Tibial nerve (tissue), 4 donors: ENCODE measurements at regions not wholly inside any gene's neighbourhood (a gene's known extent, or its start where the extent isn't known, plus 50 kb on each side); places are given as distances from the start of the nearest gene placed in this dataset.

Experiments
- EP300 ChIP-seq, 2 donors: sonication (generic); formaldehyde crosslinking; IDR thresholded peaks; one replicate each; pipeline ENCODE4 v1.6.1; 2017; ENCODE audit warnings: antibody characterized with exemption in 2 of 2, mild to moderate bottlenecking in 1 of 2
- POLR2A ChIP-seq, 2 donors: fragments of 450-650 bp; IDR thresholded peaks; one replicate each; pipeline ENCODE4 v1.6.1; 2017; ENCODE audit warnings: antibody characterized with exemption in 2 of 2, mild to moderate bottlenecking in 2 of 2, moderate library complexity in 2 of 2
- TF ChIP-seq, protein P1 (sequence below), 5 experiments: fragments of 200-600 bp in 3 of 5; fragments of 450-650 bp in 2 of 5; sonication (generic) in 3 of 5; IDR thresholded peaks; one replicate each; pipeline ENCODE4 v1.5.1; 2016 to 2019; ENCODE audit warnings: antibody characterized with exemption in 5 of 5, mild to moderate bottlenecking in 3 of 5, moderate library complexity in 2 of 5

GRCh38 chr15:79492065-79492464, 59.9 kb downstream of the MINAR1 start:
- TF ChIP-seq, protein P1, sequence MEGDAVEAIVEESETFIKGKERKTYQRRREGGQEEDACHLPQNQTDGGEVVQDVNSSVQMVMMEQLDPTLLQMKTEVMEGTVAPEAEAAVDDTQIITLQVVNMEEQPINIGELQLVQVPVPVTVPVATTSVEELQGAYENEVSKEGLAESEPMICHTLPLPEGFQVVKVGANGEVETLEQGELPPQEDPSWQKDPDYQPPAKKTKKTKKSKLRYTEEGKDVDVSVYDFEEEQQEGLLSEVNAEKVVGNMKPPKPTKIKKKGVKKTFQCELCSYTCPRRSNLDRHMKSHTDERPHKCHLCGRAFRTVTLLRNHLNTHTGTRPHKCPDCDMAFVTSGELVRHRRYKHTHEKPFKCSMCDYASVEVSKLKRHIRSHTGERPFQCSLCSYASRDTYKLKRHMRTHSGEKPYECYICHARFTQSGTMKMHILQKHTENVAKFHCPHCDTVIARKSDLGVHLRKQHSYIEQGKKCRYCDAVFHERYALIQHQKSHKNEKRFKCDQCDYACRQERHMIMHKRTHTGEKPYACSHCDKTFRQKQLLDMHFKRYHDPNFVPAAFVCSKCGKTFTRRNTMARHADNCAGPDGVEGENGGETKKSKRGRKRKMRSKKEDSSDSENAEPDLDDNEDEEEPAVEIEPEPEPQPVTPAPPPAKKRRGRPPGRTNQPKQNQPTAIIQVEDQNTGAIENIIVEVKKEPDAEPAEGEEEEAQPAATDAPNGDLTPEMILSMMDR (IDR thresholded peaks at IDR 0.05): no peak
- TF ChIP-seq EP300 (IDR thresholded peaks at IDR 0.05) (no peak), POLR2A (IDR thresholded peaks at IDR 0.05) (no peak)
